Fibroblast of the aortic adventitia (primary cell): ENCODE measurements at regions not wholly inside any gene's neighbourhood (a gene's known extent, or its start where the extent isn't known, plus 50 kb on each side); places are given as distances from the start of the nearest gene placed in this dataset.
A peak's percentile ranks its signal among the peaks of the same experiment; 100 is the strongest.

Experiments
- DNase-seq: peaks from one replicate; pipeline ENCODE4 v3.0.0-alpha.2; 2010; ENCODE audit warnings: low read depth
- H3K4me3 ChIP-seq: 2 replicates; pipeline ENCODE4 v1.5.1; 2011; ENCODE audit warnings: low read depth, mild to moderate bottlenecking, control low read depth, low read length, moderate library complexity
- TF ChIP-seq, protein P1 (sequence below): IDR thresholded peaks from 2 replicates; pipeline ENCODE4 v1.5.1; 2011; ENCODE audit warnings: mild to moderate bottlenecking, low read length, control low read depth, inconsistent platforms; ENCODE audit not compliant: insufficient read depth

- no peak overlapping the region for H3K4me3 ChIP-seq
- TF ChIP-seq, protein P1, sequence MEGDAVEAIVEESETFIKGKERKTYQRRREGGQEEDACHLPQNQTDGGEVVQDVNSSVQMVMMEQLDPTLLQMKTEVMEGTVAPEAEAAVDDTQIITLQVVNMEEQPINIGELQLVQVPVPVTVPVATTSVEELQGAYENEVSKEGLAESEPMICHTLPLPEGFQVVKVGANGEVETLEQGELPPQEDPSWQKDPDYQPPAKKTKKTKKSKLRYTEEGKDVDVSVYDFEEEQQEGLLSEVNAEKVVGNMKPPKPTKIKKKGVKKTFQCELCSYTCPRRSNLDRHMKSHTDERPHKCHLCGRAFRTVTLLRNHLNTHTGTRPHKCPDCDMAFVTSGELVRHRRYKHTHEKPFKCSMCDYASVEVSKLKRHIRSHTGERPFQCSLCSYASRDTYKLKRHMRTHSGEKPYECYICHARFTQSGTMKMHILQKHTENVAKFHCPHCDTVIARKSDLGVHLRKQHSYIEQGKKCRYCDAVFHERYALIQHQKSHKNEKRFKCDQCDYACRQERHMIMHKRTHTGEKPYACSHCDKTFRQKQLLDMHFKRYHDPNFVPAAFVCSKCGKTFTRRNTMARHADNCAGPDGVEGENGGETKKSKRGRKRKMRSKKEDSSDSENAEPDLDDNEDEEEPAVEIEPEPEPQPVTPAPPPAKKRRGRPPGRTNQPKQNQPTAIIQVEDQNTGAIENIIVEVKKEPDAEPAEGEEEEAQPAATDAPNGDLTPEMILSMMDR: no peak
- DNase-seq: no peak
Observed at GRCh38 chr18:61699397-61700110, 193.3 kb downstream of the RNF152 start.

- H3K4me3 ChIP-seq: no peak overlapping the region
- DNase-seq: no peak
- TF ChIP-seq, protein P1: no peak
Observed at GRCh38 chr18:61697306-61697909, 195.4 kb downstream of the RNF152 start.

GRCh38 chr18:61694236-61694635 is 198.6 kb downstream of the RNF152 start:
- no peak overlapping the region for H3K4me3 ChIP-seq
- peak; percentile 21 for DNase-seq
- TF ChIP-seq, protein P1: no peak

DNA sequence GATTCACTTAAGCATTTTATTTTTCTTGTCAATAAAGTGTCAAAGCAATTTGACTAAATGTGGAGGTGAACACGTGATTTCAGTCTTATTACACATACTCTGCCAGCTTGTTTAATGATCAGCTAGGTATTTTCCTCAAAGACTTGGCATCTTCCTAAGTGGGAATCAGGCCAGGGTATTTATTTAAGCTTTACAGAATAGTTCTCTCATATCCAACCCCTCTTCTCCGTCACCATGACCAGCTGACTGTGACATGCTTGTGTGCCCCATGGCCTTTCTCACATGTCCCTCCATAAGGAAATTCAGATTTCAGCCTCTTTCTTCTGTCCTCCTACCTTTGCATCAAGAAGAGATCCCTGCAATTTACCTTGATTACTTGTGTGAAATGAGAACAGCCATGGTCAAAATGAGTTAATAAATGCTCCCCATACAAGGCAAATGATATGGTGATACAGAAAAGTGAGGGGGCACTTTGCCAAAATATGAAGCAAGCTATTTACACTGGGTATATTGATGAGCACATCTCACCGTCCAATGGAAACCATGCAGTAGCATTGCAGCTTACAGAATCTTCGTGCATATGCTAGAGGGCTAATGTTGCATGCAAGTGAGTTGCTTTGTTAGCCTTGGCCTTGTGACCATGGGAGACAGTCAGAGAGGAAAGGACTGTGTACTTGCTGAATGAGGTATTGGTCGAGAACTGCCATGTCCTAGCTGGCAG is 202.2 kb downstream of the RNF152 start:
- no peak overlapping the region for H3K4me3 ChIP-seq
- no peak for DNase-seq
- TF ChIP-seq, protein P1: no peak

- no peak overlapping the region for H3K4me3 ChIP-seq
- TF ChIP-seq, protein P1: no peak
- no peak for DNase-seq
Observed at GRCh38 chr18:61687317-61687716, 205.5 kb downstream of the RNF152 start.

DNA sequence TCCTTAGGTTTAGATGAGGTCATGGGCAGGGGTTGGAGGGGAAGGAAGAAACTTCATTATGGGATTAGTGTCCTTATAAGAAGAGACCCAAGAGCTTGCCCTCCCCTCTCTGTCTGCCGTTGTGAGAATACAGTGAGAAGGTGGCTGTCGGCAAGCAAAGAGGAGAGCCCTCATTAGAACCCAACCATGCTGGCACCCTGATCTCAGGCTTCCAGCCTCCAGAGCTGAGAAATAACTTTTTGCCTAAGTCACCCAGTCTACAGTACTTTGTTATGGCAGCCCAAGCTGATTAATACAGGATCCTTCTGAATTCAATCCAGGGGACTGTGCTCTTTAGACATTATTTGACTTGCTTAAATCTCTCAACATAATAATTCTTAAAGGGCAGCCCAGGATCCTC is 209.0 kb downstream of the RNF152 start:
- no peak for DNase-seq
- H3K4me3 ChIP-seq: no peak overlapping the region
- TF ChIP-seq, protein P1: no peak
